Kasumi-1 (cell line): ENCODE measurements at regions not wholly inside any gene's neighbourhood (a gene's known extent, or its start where the extent isn't known, plus 50 kb on each side); places are given as distances from the start of the nearest gene placed in this dataset.

ENCODE experiments used
- DNase-seq, 2 experiments: peaks; one replicate each; lab custom pipeline; 2025; lab: John Stamatoyannopoulos, UW

- no peak for DNase-seq
These were observed 222.8 kb downstream of the ADAMTS9 start for GRCh38 chr3:64464955-64465354.

- DNase-seq, result no peak
These were observed 223.8 kb downstream of the ADAMTS9 start for GRCh38 chr3:64463981-64464380.

- no peak for DNase-seq
These were observed 225.6 kb downstream of the ADAMTS9 start for GRCh38 chr3:64462203-64462602.

GRCh38 chr3:64460877-64461276 lies 226.9 kb downstream of the ADAMTS9 start:
- no peak for DNase-seq

GRCh38 chr3:64460141-64460730 lies 227.6 kb downstream of the ADAMTS9 start:
- no peak for DNase-seq

- no peak for DNase-seq
These were observed 228.1 kb downstream of the ADAMTS9 start for GRCh38 chr3:64459711-64460110.

- no peak for DNase-seq
These were observed 230.0 kb downstream of the ADAMTS9 start for GRCh38 chr3:64457811-64458210.

GRCh38 chr3:64456674-64457073 lies 231.1 kb downstream of the ADAMTS9 start:
- no peak for DNase-seq

- DNase-seq, result no peak
These were observed 230.1 kb upstream of the PRICKLE2 start for GRCh38 chr3:64455351-64455750.

GRCh38 chr3:64454768-64455167 lies 229.5 kb upstream of the PRICKLE2 start:
- DNase-seq, result no peak

- no peak for DNase-seq
These were observed 228.9 kb upstream of the PRICKLE2 start for GRCh38 chr3:64454179-64454578.

- DNase-seq, result no peak
These were observed 226.2 kb upstream of the PRICKLE2 start for GRCh38 chr3:64451283-64452012.

- DNase-seq, result no peak
These were observed 225.2 kb upstream of the PRICKLE2 start for GRCh38 chr3:64450396-64450956.

- DNase-seq, result no peak
These were observed 223.8 kb upstream of the PRICKLE2 start for GRCh38 chr3:64449026-64449425.

- no peak for DNase-seq
These were observed 220.7 kb upstream of the PRICKLE2 start for GRCh38 chr3:64445944-64446300.

GRCh38 chr3:64445109-64445943 lies 220.1 kb upstream of the PRICKLE2 start:
- no peak for DNase-seq

GRCh38 chr3:64444490-64445108 lies 219.3 kb upstream of the PRICKLE2 start:
- no peak for DNase-seq

GRCh38 chr3:64443546-64444381 lies 218.5 kb upstream of the PRICKLE2 start:
- DNase-seq, result no peak

GRCh38 chr3:64441861-64442260 lies 216.6 kb upstream of the PRICKLE2 start:
- DNase-seq, result no peak

GRCh38 chr3:64440498-64440897 lies 215.2 kb upstream of the PRICKLE2 start:
- no peak for DNase-seq

- no peak for DNase-seq
These were observed 213.5 kb upstream of the PRICKLE2 start for GRCh38 chr3:64438812-64439211.
